Stomach (tissue), 4 donors: ENCODE measurements at regions not wholly inside any gene's neighbourhood (a gene's known extent, or its start where the extent isn't known, plus 50 kb on each side); places are given as distances from the start of the nearest gene placed in this dataset.
"Not testable (repeated sequence)": the region's sequence is repeated elsewhere in the genome, so short reads cannot be mapped to it uniquely, and the experiment has no call there.

Experiments
- CTCF ChIP-seq, 7 experiments: fragments of 450-650 bp in 4 of 7; fragments of 200-600 bp in 3 of 7; sonication (generic) in 3 of 7; IDR thresholded peaks; one replicate each; pipeline ENCODE4 v1.5.1; 2016 to 2019; ENCODE audit warnings: antibody characterized with exemption in 7 of 7, control low read depth in 2 of 7, mild to moderate bottlenecking in 1 of 7
- EP300 ChIP-seq: sonication (generic); formaldehyde crosslinking; IDR thresholded peaks from one replicate; pipeline ENCODE4 v1.6.1; 2017; ENCODE audit warnings: antibody characterized with exemption
- POLR2A ChIP-seq, 4 donors: fragments of 450-650 bp; IDR thresholded peaks; one replicate each; pipeline ENCODE4 v1.6.1; 2016; ENCODE audit warnings: antibody characterized with exemption in 4 of 4, control low read depth in 2 of 4, mild to moderate bottlenecking in 1 of 4, moderate library complexity in 1 of 4
- POLR2AphosphoS5 ChIP-seq, 3 donors: sonication (generic); formaldehyde crosslinking; IDR thresholded peaks; one replicate each; pipeline ENCODE4 v1.6.1; 2016; ENCODE audit warnings: antibody characterized with exemption in 3 of 3

DNA sequence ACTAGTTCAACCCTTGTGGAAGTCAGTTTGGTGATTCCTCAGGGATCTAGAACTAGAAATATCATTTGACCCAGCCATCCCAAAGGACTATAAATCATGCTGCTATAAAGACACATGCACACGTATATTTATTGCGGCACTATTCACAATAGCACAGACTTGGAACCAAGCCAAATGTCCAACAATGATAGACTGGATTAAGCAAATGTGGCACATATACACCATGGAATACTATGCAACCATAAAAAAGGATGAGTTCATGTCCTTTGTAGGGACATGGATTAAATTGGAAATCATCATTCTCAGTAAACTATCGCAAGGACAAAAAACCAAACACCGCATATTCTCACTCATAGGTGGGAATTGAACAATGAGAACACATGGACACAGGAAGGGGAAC is 157.8 kb downstream of the MSN start:
- not testable (repeated sequence) for TF ChIP-seq CTCF (IDR thresholded peaks at IDR 0.05); POLR2AphosphoS5 (IDR thresholded peaks at IDR 0.05); POLR2A (IDR thresholded peaks at IDR 0.05); EP300
